A549 (cell line): ENCODE measurements at regions not wholly inside any gene's neighbourhood (a gene's known extent, or its start where the extent isn't known, plus 50 kb on each side); places are given as distances from the start of the nearest gene placed in this dataset.

Experiments
- ATAC-seq, 2 experiments: fragments of 200-7000 bp in 1 of 2; fragments of >200 bp in 1 of 2; cut with Nextera tagmentation in 1 of 2; cut with Tn5 transposase in 1 of 2; 3 replicates each; pipeline versions ENCODE4 v1.8.0 to v1.9.1; 2018 to 2020; ENCODE audit warnings: mild to moderate bottlenecking in 1 of 2, moderate library complexity in 1 of 2
- CTCF ChIA-PET: fragments of 300-600 bp; sonication (Branson Sonifier 250); formaldehyde crosslinking; extraction: SDS; loops from one replicate; lab custom pipeline; 2021; ENCODE audit warnings: antibody characterized with exemption, inconsistent platforms; lab: Yijun Ruan, JAX
- POLR2A ChIA-PET: fragments of 350-600 bp; formaldehyde crosslinking; extraction: SDS; loops from one replicate; lab custom pipeline; 2021; ENCODE audit warnings: antibody characterized with exemption, inconsistent platforms; lab: Yijun Ruan, JAX
- DNase-seq, 2 experiments: peaks; one replicate each; pipeline versions ENCODE4 v3.0.0 to v3.0.0-alpha.2; 2011 to 2016; ENCODE audit warnings: low read depth in 1 of 2, low spot score in 1 of 2
- FAIRE-seq: peaks from 2 replicates; lab custom pipeline; 2011; peaks lifted over from hg19 to GRCh38; lab: Jason Lieb, UNC
- H3K27ac ChIP-seq, 2 experiments: fragments of >200 bp; sonication (Bioruptor Twin); formaldehyde crosslinking; 3 replicates each; pipeline ENCODE4 v1.5.1; 2016 to 2017
- H3K4me1 ChIP-seq: fragments of >200 bp; sonication (Bioruptor Twin); formaldehyde crosslinking; 3 replicates; pipeline ENCODE4 v1.6.1; 2016
- H3K4me2 ChIP-seq: fragments of >200 bp; sonication (Bioruptor Twin); formaldehyde crosslinking; 3 replicates; pipeline ENCODE4 v1.6.1; 2016
- H3K4me3 ChIP-seq: fragments of >200 bp; sonication (Bioruptor Twin); formaldehyde crosslinking; 3 replicates; pipeline ENCODE4 v1.5.1; 2016
- H3K9me3 ChIP-seq: fragments of >200 bp; sonication (Bioruptor Twin); formaldehyde crosslinking; 3 replicates; pipeline ENCODE4 v1.6.1; 2016
- BHLHE40 ChIP-seq: IDR thresholded peaks from 2 replicates; pipeline ENCODE4 v1.6.1; 2012; ENCODE audit warnings: low read depth, low read length, inconsistent platforms
- CBX2 ChIP-seq: fragments of 200-600 bp; sonication (generic); IDR thresholded peaks from 2 replicates; pipeline ENCODE4 v1.6.1; 2016; ENCODE audit warnings: low read depth, mild to moderate bottlenecking, borderline replicate concordance
- CBX8 ChIP-seq: fragments of 200-600 bp; sonication (generic); IDR thresholded peaks from 2 replicates; pipeline ENCODE4 v1.6.1; 2016
- CEBPB ChIP-seq, 2 experiments: fragments of >200 bp in 1 of 2; sonication (Bioruptor Twin) in 1 of 2; formaldehyde crosslinking in 1 of 2; IDR thresholded peaks; 2 replicates each; pipeline ENCODE4 v1.6.1; 2012 to 2016
- CHD2 ChIP-seq: fragments of 150-350 bp; IDR thresholded peaks from 2 replicates; pipeline ENCODE4 v1.6.1; 2014; ENCODE audit warnings: low read length; ENCODE audit not compliant: partially characterized antibody
- EHF ChIP-seq: fragments of 250-450 bp; sonication (Bioruptor Pico); IDR thresholded peaks from 2 replicates; pipeline ENCODE4 v1.5.0; 2020; ENCODE audit warnings: mild to moderate bottlenecking
- EP300 ChIP-seq, 2 experiments: fragments of >200 bp; sonication (Bioruptor Twin); formaldehyde crosslinking; IDR thresholded peaks; 2 replicates in 1 of 2; 3 replicates in 1 of 2; pipeline ENCODE4 v1.6.1; 2016 to 2017
- FOSL2 ChIP-seq, 2 experiments: fragments of 450-650 bp in 1 of 2; fragments of >200 bp in 1 of 2; sonication (Bioruptor Twin) in 1 of 2; formaldehyde crosslinking; IDR thresholded peaks; 2 replicates each; pipeline versions ENCODE4 v1.5.0 to v1.6.1; 2016 to 2020; ENCODE audit warnings: mild to moderate bottlenecking in 1 of 2, moderate library complexity in 1 of 2
- FOXS1 ChIP-seq: fragments of 250-450 bp; sonication (Bioruptor Pico); IDR thresholded peaks from 2 replicates; pipeline ENCODE4 v1.5.0; 2020; ENCODE audit warnings: mild to moderate bottlenecking, moderate library complexity
- HDAC2 ChIP-seq: fragments of 200-600 bp; sonication (generic); IDR thresholded peaks from 2 replicates; pipeline ENCODE4 v1.6.1; 2016
- HEYL ChIP-seq: fragments of 250-450 bp; sonication (Bioruptor Pico); IDR thresholded peaks from 2 replicates; pipeline ENCODE4 v1.8.0; 2021; ENCODE audit warnings: mild to moderate bottlenecking, moderate library complexity
- JUN ChIP-seq, 2 experiments: fragments of >200 bp; sonication (Bioruptor Twin); formaldehyde crosslinking; IDR thresholded peaks; 2 replicates in 1 of 2; 3 replicates in 1 of 2; pipeline ENCODE4 v1.6.1; 2016 to 2017
- JUNB ChIP-seq: fragments of >200 bp; sonication (Bioruptor Twin); formaldehyde crosslinking; IDR thresholded peaks from 2 replicates; pipeline ENCODE4 v1.6.1; 2016
- KDM5A ChIP-seq: fragments of 200-600 bp; sonication (generic); IDR thresholded peaks from 2 replicates; pipeline ENCODE4 v1.6.1; 2016; ENCODE audit warnings: antibody characterized with exemption, mild to moderate bottlenecking
- MYC ChIP-seq: IDR thresholded peaks from 2 replicates; pipeline ENCODE4 v1.6.1; 2012; ENCODE audit warnings: mild to moderate bottlenecking, inconsistent platforms, low read length, improper control_type of control experiment, borderline replicate concordance
- NR3C1 ChIP-seq: fragments of >200 bp; sonication (Bioruptor Twin); formaldehyde crosslinking; IDR thresholded peaks from 3 replicates; pipeline ENCODE4 v1.6.1; 2017
- PHF8 ChIP-seq: fragments of 200-600 bp; sonication (generic); IDR thresholded peaks from 2 replicates; pipeline ENCODE4 v1.6.1; 2016; ENCODE audit warnings: low read depth, mild to moderate bottlenecking, antibody characterized with exemption, moderate library complexity, borderline replicate concordance
- RAD21 ChIP-seq, 2 experiments: fragments of >200 bp in 1 of 2; sonication (Bioruptor Twin) in 1 of 2; formaldehyde crosslinking in 1 of 2; IDR thresholded peaks in 1 of 2; conservative IDR thresholded peaks in 1 of 2; 2 replicates in 1 of 2; 3 replicates in 1 of 2; pipeline ENCODE4 v1.6.1; 2012 to 2018; ENCODE audit warnings: inconsistent platforms in 1 of 2
- RARB ChIP-seq: fragments of 250-450 bp; sonication (Bioruptor Pico); IDR thresholded peaks from 2 replicates; pipeline ENCODE4 v1.8.0; 2021; ENCODE audit warnings: mild to moderate bottlenecking, moderate library complexity
- RCOR1 ChIP-seq: fragments of 150-350 bp; IDR thresholded peaks from 2 replicates; pipeline ENCODE4 v1.6.1; 2014; ENCODE audit warnings: antibody characterized with exemption, low read length, low read depth
- RFX5 ChIP-seq: fragments of 450-650 bp; IDR thresholded peaks from 2 replicates; pipeline ENCODE4 v1.7.1; 2014; ENCODE audit warnings: antibody characterized with exemption, mild to moderate bottlenecking, moderate library complexity
- TFCP2L1 ChIP-seq: fragments of 250-450 bp; sonication (Bioruptor Pico); IDR thresholded peaks from 2 replicates; pipeline ENCODE4 v1.5.0; 2021; ENCODE audit warnings: mild to moderate bottlenecking
- WGBS: methylation state at CpG from one replicate; pipeline ENCODE4 v1.1.6; 2017; ENCODE audit errors: missing lambda C conversion rate; 5-methylcytosine and 5-hydroxymethylcytosine counted together
- TF ChIP-seq, protein P1 (sequence below): IDR thresholded peaks from 2 replicates; pipeline ENCODE4 v1.6.1; 2012; ENCODE audit warnings: low read depth, borderline replicate concordance
- TF ChIP-seq, protein P2 (sequence below): fragments of 250-450 bp; sonication (Bioruptor Pico); IDR thresholded peaks from 2 replicates; pipeline ENCODE4 v1.5.0; 2020; ENCODE audit warnings: low read depth, mild to moderate bottlenecking, moderate library complexity
- TF ChIP-seq, protein P3 (sequence below): IDR thresholded peaks from 2 replicates; pipeline ENCODE4 v1.6.1; 2012
- TF ChIP-seq, protein P4 (sequence below): fragments of 450-650 bp; IDR thresholded peaks from 2 replicates; pipeline ENCODE4 v1.6.1; 2014; ENCODE audit warnings: antibody characterized with exemption

DNA sequence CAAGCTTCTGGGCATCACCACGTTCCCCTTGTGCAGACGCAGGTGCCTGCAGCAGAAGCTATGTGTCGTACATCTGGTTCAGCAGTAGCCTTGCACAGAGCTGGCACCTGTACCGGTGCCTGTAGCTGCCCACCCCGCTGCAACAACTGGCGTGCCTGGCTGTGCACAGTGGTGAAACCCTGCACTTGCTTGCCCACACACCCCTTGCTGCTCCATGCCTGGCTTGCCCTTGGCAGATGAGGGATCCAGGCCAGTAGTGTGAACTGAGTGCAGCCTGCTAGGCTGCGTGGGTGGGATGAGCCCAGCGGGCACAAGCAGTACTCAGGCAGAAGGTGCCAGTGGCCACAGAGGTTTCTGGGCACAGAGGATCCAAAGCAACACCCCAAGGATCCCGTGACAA lies 528.4 kb downstream of the PPARGC1A start:
- TF ChIP-seq HEYL: no peak
- TF ChIP-seq, all 56 proteins: peak for 0
- H3K4me2 ChIP-seq: no peak overlapping the region
- no peaks in the 10 kb centered on the region for H3K9me3 ChIP-seq
- FAIRE-seq (no peak), DNase-seq (no peak), ATAC-seq (no peak)
- no peak overlapping the region for H3K27ac ChIP-seq
- ChIA-PET POLR2A (no interaction called here), CTCF (interaction anchor here (0.5 to 1.0 kb wide), 2 partner anchors 9 to 1060 kb away, joined by 3 to 4 read pairs; no protein-coding TSS in a partner anchor)
- WGBS: 33% methylated on average over 6 of the region's 9 CpGs
- H3K4me1 ChIP-seq: no peaks in the 10 kb centered on the region
- no peak overlapping the region for H3K4me3 ChIP-seq

DNA sequence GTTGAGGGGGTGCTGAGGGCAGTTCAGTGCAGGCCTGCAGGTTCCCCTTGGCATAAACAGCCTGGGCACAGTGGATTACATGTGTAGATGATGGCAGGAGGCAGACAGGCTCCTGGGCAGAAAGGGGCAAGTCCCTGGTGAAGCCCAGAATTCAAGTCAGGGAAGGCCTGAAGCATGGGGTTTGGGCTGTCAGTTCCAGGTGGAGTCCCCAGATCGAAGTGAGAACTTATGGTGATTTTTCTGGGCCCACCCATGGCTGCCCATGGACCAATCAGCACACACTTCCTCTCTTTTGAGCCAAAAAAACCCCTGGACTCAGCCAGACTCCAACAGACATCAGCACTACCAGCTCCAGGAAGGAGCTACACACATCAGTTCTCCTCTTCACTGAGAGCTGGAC lies 529.1 kb downstream of the PPARGC1A start:
- FAIRE-seq: no peak
- CTCF ChIA-PET: interaction anchor here (0.5 kb wide), 1 partner anchor 1061 kb away, joined by 4 read pairs; no protein-coding TSS in a partner anchor
- no CpG with 5 or more reads among the region's 1 CpG for WGBS

DNA sequence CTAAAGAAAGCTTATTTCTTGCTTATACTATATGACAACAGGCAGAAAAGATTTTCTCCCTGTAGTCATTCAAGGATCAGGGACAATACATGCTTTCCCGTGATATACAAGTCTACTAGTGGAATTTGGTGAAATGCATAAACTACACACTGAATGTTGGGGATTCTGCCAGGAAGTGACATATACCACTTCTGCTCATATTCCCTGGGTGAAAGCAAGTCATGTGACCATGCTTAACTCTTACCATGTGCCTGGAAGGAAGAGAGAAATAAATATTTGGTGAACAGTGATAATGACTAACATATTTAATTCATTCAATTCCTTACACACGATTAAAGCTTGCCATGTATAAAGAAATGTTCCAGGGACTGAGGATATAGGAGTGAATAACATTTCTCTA lies 534.6 kb downstream of the PPARGC1A start:
- TF ChIP-seq JUNB (no peak), CEBPB (IDR thresholded peaks at IDR 0.05) (no peak), CBX8 (no peak), PHF8 (no peak), CHD2 (no peak), EHF (CRISPR knock-in tag) (no peak), JUN (IDR thresholded peaks at IDR 0.05) (no peak), FOSL2 (IDR thresholded peaks at IDR 0.05) (no peak), FOSL2 (CRISPR knock-in tag; IDR thresholded peaks at IDR 0.05) (no peak), NR3C1 (no peak), MYC (no peak), RAD21 (conservative IDR thresholded peaks at IDR 0.05 in 1 of 2, IDR thresholded peaks at IDR 0.05 in 1 of 2) (no peak), RCOR1 (no peak), CBX2 (no peak), FOXS1 (CRISPR knock-in tag) (no peak), RARB (CRISPR knock-in tag) (no peak), EP300 (IDR thresholded peaks at IDR 0.05) (no peak), RFX5 (no peak)
- TF ChIP-seq, protein P1, sequence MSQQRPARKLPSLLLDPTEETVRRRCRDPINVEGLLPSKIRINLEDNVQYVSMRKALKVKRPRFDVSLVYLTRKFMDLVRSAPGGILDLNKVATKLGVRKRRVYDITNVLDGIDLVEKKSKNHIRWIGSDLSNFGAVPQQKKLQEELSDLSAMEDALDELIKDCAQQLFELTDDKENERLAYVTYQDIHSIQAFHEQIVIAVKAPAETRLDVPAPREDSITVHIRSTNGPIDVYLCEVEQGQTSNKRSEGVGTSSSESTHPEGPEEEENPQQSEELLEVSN: no peak
- TF ChIP-seq, protein P2, sequence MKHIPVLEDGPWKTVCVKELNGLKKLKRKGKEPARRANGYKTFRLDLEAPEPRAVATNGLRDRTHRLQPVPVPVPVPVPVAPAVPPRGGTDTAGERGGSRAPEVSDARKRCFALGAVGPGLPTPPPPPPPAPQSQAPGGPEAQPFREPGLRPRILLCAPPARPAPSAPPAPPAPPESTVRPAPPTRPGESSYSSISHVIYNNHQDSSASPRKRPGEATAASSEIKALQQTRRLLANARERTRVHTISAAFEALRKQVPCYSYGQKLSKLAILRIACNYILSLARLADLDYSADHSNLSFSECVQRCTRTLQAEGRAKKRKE: no peak
- TF ChIP-seq, protein P3, sequence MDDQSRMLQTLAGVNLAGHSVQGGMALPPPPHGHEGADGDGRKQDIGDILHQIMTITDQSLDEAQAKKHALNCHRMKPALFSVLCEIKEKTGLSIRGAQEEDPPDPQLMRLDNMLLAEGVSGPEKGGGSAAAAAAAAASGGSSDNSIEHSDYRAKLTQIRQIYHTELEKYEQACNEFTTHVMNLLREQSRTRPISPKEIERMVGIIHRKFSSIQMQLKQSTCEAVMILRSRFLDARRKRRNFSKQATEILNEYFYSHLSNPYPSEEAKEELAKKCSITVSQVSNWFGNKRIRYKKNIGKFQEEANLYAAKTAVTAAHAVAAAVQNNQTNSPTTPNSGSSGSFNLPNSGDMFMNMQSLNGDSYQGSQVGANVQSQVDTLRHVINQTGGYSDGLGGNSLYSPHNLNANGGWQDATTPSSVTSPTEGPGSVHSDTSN: no peak
- no peak overlapping the region for H3K4me3 ChIP-seq
- ChIA-PET CTCF (no interaction called here), POLR2A (no interaction called here)
- H3K9me3 ChIP-seq: no peaks in the 10 kb centered on the region
- DNase-seq (no peak), ATAC-seq (no peak), FAIRE-seq (no peak)
- H3K27ac ChIP-seq: no peak overlapping the region
- WGBS: 18% methylated on average over 2 of the region's 2 CpGs
- H3K4me1 ChIP-seq: no peaks in the 10 kb centered on the region
- H3K4me2 ChIP-seq: no peak overlapping the region

More for the DNA sequence above, 529.1 kb downstream of the PPARGC1A start:
- DNase-seq (no peak), ATAC-seq (no peak)
- H3K4me3 ChIP-seq: no peak overlapping the region
- H3K4me2 ChIP-seq: no peak overlapping the region
- H3K27ac ChIP-seq: no peak overlapping the region
- POLR2A ChIA-PET: no interaction called here
- TF ChIP-seq, protein P4, sequence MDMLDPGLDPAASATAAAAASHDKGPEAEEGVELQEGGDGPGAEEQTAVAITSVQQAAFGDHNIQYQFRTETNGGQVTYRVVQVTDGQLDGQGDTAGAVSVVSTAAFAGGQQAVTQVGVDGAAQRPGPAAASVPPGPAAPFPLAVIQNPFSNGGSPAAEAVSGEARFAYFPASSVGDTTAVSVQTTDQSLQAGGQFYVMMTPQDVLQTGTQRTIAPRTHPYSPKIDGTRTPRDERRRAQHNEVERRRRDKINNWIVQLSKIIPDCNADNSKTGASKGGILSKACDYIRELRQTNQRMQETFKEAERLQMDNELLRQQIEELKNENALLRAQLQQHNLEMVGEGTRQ: no peak
- TF ChIP-seq CBX8 (no peak), HDAC2 (no peak), TFCP2L1 (no peak), BHLHE40 (no peak), KDM5A (no peak), CEBPB (IDR thresholded peaks at IDR 0.05) (no peak)
- H3K9me3 ChIP-seq: no peaks in the 10 kb centered on the region
- no peaks in the 10 kb centered on the region for H3K4me1 ChIP-seq
